Lower leg skin (tissue), 4 donors: ENCODE measurements at regions not wholly inside any gene's neighbourhood (a gene's known extent, or its start where the extent isn't known, plus 50 kb on each side); places are given as distances from the start of the nearest gene placed in this dataset.
A peak's percentile ranks its signal among the peaks of the same experiment; 100 is the strongest.

Experiments
- DNase-seq, 2 donors: peaks; one replicate each; pipeline ENCODE4 v3.0.0-alpha.2; 2019; ENCODE audit warnings: low spot score in 2 of 2
- H3K4me3 ChIP-seq: fragments of 200-600 bp; sonication (generic); 2 replicates; pipeline ENCODE4 v1.5.1; 2017; ENCODE audit warnings: mild to moderate bottlenecking, low read depth; ENCODE audit not compliant: poor library complexity, severe bottlenecking
- POLR2A ChIP-seq, 2 donors: fragments of 450-650 bp; IDR thresholded peaks; one replicate each; pipeline ENCODE4 v1.6.1; 2016 to 2017; ENCODE audit warnings: antibody characterized with exemption in 2 of 2, mild to moderate bottlenecking in 1 of 2, moderate library complexity in 1 of 2
- WGBS, 2 donors: methylation state at CpG; one replicate each; pipeline ENCODE4 v1.1.5; 2018; 5-methylcytosine and 5-hydroxymethylcytosine counted together
- intact Hi-C: fragments of 100-400 bp; cut with DNase I; formaldehyde crosslinking; loops from one replicate; pipeline ENCODE4 v1.15.0; 2023; ENCODE audit warnings: low total_unique reads
- TF ChIP-seq, protein P1 (sequence below), 3 donors: fragments of 450-650 bp; IDR thresholded peaks; one replicate each; pipeline ENCODE4 v1.5.1; 2016; ENCODE audit warnings: antibody characterized with exemption in 3 of 3, mild to moderate bottlenecking in 3 of 3, moderate library complexity in 2 of 3

DNA sequence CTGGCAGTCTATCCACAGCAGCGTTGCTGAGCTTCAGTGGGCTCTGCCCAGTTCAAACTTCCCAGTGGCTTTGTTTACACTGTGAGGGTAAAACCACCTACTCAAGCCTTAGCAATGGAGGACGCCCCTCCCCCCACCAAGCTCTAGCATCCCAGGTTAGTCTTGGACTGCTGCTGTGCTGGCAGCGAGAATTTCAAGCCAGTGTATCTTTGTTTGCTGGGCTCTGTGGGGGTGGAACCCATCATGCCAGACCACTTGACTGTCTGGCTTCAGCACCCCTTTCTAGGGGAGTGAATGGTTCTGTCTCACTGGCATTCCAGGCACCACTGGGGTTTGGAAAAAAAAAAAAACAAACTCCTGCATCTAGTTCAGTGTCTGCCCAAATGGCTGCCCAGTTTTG is 249.7 kb upstream of the SYNCRIP start:
- H3K4me3 ChIP-seq = no peak overlapping the region
- WGBS, 2 donors = 59 to 79% methylated on average over 3 of the region's 3 CpGs
- DNase-seq = no peak
- intact Hi-C loops = no loop called here
- TF ChIP-seq, protein P1, sequence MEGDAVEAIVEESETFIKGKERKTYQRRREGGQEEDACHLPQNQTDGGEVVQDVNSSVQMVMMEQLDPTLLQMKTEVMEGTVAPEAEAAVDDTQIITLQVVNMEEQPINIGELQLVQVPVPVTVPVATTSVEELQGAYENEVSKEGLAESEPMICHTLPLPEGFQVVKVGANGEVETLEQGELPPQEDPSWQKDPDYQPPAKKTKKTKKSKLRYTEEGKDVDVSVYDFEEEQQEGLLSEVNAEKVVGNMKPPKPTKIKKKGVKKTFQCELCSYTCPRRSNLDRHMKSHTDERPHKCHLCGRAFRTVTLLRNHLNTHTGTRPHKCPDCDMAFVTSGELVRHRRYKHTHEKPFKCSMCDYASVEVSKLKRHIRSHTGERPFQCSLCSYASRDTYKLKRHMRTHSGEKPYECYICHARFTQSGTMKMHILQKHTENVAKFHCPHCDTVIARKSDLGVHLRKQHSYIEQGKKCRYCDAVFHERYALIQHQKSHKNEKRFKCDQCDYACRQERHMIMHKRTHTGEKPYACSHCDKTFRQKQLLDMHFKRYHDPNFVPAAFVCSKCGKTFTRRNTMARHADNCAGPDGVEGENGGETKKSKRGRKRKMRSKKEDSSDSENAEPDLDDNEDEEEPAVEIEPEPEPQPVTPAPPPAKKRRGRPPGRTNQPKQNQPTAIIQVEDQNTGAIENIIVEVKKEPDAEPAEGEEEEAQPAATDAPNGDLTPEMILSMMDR (IDR thresholded peaks at IDR 0.05) = no peak
- TF ChIP-seq POLR2A (IDR thresholded peaks at IDR 0.05) = no peak

DNA sequence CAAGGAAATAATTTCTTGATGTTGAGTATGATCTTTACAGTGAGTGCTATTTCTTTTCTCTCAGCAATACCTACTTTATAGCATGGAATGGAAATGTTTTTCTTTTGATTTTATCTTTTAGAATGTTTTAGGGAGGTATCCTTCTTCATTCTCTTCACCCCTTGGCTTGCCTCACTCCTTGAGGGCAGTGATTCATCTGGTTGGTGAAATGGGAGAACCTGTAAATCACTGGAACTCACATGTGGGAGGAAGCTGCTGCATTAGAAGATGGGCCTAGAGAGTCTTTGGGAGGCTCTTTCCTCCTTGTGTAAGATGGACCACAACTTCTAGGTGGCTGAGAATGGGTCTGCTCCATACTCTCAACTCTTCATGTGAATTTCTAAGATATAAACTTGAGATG is 244.8 kb upstream of the SYNCRIP start:
- TF ChIP-seq POLR2A (IDR thresholded peaks at IDR 0.05) = no peak
- TF ChIP-seq, protein P1 (IDR thresholded peaks at IDR 0.05) = no peak
- intact Hi-C loops = no loop called here
- H3K4me3 ChIP-seq = no peak overlapping the region
- DNase-seq = no peak

GRCh38 chr6:85868685-85869084 is 226.0 kb upstream of the SYNCRIP start:
- H3K4me3 ChIP-seq = no peak overlapping the region
- TF ChIP-seq, protein P1 (IDR thresholded peaks at IDR 0.05) = no peak
- TF ChIP-seq POLR2A (IDR thresholded peaks at IDR 0.05) = no peak
- intact Hi-C loops = no loop called here
- 90 to 94% methylated on average over 5 of the region's 5 CpGs for WGBS, 2 donors
- peak in 1 of 2 donors; percentile 50 for DNase-seq

- TF ChIP-seq, protein P1 (IDR thresholded peaks at IDR 0.05) = no peak
- TF ChIP-seq POLR2A (IDR thresholded peaks at IDR 0.05) = no peak
- intact Hi-C loops = no loop called here
- H3K4me3 ChIP-seq = no peak overlapping the region
- no peak for DNase-seq
Observed at GRCh38 chr6:85867595-85867994, 224.9 kb upstream of the SYNCRIP start.

- 77 to 82% methylated on average over 10 of the region's 10 CpGs for WGBS, 2 donors
- peak in 1 of 2 donors; percentile 45 for DNase-seq
- intact Hi-C loops = no loop called here
- H3K4me3 ChIP-seq = no peak overlapping the region
- no peak for TF ChIP-seq POLR2A (IDR thresholded peaks at IDR 0.05)
- TF ChIP-seq, protein P1 (IDR thresholded peaks at IDR 0.05) = no peak
Observed at GRCh38 chr6:85866758-85867401, 224.2 kb upstream of the SYNCRIP start.

- 30 to 39% methylated on average over 5 of the region's 5 CpGs for WGBS, 2 donors
- no peak for TF ChIP-seq POLR2A (IDR thresholded peaks at IDR 0.05)
- TF ChIP-seq, protein P1 (IDR thresholded peaks at IDR 0.05) = no peak
- intact Hi-C loops = no loop called here
- no peak for DNase-seq
- H3K4me3 ChIP-seq = no peak overlapping the region
Observed at GRCh38 chr6:85866370-85866730, 223.7 kb upstream of the SYNCRIP start.
